Right hindlimb (tissue), 1 donor: ENCODE measurements at regions not wholly inside any gene's neighbourhood (a gene's known extent, or its start where the extent isn't known, plus 50 kb on each side); places are given as distances from the start of the nearest gene placed in this dataset.
"Not testable (repeated sequence)": the region's sequence is repeated elsewhere in the genome, so short reads cannot be mapped to it uniquely, and the experiment has no call there.

ENCODE experiments used
- DNase-seq: peaks from one replicate; pipeline ENCODE4 v3.0.0-alpha.2; 2018

DNA sequence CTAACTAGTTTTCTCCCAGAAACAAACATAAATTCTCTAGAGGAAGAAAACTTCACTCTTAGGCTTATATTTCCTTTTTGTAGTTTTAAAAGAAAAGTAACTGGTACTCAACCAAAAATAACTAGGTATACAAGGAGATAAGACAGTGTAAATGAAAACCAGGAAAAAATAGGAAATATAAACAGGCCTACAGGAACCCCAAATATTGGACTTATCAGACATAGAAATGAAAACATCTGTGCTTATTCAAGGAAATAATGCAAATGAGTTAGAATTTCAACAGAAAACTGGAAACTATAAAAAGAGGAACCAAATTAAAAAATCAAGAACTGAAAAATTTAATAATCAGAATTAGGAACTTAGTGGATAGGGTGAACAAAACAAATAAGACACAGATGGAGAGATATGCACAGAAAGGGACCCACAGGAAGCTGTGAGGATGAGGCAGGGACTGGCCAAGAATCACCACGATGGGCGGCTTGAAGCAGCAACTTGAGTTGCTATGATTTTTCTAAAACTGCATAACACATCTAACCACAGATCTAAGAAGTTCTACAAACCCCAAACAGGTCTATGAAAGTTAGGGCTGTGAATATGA lies 67.5 kb upstream of the ACTRT2 start:
- no peak for DNase-seq

DNA sequence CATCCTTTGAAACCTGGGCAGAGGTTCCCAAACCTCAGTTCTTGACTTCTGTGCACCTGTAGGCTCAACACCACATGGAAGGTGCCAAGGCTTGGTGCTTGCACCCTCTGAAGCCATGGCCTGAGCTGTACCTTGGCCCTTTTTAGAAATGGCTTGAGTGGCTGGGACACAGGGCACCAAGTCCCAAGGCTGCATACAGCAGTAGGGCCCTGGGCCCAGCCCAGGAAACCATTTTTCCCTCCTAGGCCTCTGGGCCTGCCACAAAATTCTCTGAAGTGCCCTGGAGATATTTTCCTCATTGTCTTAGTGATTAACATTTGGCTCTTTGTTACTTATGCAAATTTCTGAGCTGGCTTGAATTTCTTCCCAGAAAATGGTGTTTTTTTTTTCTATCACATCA lies 65.6 kb upstream of the ACTRT2 start:
- DNase-seq: no peak

- DNase-seq: no peak
Measured at GRCh38 chr1:2956576-2956975, 64.7 kb upstream of the ACTRT2 start.

- no peak for DNase-seq
Measured at GRCh38 chr1:2957329-2957728, 63.9 kb upstream of the ACTRT2 start.

- DNase-seq: not testable (repeated sequence)
Measured at GRCh38 chr1:2959881-2960280, 61.4 kb upstream of the ACTRT2 start.

- DNase-seq: no peak
Measured at GRCh38 chr1:2961081-2961480, 60.2 kb upstream of the ACTRT2 start.

DNA sequence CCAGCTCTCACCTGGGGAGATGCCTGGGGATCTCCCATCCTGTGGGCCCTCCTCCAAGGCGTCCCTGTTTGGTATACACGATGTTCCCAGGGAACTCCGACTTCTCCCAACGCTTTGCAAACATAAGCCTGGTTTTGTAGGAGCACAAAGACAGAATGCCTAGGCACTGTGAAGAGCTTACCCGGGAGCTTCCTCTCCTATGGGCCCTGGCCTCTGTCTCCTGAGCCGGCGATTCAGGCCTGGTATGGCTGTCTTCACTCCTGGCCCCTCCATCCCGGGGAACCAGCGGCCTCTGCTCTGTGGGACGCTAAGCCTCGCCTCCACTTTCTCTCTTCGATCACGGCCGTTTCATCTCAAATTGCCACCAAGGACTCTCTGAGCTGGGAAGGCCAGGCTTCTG lies 59.6 kb upstream of the ACTRT2 start:
- DNase-seq: no peak

GRCh38 chr1:2962061-2962460 lies 59.2 kb upstream of the ACTRT2 start:
- DNase-seq: no peak

DNA sequence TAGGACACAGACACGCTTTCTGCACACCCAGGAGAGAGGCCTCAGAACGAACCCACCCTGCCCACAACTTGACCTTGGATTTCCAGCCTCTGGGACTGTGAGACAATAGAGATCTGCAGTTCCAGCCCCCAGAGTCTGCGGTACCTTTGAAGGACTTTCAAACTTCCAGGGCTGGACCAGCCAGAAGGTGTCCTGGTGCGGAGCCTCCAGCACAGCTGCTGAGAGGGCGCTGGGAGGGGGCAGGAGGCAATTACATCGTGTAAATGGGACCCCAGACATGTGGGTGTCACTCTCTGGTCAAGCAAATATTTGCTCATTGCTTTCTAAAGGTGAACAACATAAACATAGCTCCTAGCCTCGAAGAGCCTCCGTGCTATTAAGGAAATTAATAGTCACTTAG lies 58.7 kb upstream of the ACTRT2 start:
- no peak for DNase-seq

- DNase-seq: no peak
Measured at GRCh38 chr1:2962946-2963345, 58.3 kb upstream of the ACTRT2 start.

GRCh38 chr1:2965676-2966075 lies 55.6 kb upstream of the ACTRT2 start:
- DNase-seq: no peak

DNA sequence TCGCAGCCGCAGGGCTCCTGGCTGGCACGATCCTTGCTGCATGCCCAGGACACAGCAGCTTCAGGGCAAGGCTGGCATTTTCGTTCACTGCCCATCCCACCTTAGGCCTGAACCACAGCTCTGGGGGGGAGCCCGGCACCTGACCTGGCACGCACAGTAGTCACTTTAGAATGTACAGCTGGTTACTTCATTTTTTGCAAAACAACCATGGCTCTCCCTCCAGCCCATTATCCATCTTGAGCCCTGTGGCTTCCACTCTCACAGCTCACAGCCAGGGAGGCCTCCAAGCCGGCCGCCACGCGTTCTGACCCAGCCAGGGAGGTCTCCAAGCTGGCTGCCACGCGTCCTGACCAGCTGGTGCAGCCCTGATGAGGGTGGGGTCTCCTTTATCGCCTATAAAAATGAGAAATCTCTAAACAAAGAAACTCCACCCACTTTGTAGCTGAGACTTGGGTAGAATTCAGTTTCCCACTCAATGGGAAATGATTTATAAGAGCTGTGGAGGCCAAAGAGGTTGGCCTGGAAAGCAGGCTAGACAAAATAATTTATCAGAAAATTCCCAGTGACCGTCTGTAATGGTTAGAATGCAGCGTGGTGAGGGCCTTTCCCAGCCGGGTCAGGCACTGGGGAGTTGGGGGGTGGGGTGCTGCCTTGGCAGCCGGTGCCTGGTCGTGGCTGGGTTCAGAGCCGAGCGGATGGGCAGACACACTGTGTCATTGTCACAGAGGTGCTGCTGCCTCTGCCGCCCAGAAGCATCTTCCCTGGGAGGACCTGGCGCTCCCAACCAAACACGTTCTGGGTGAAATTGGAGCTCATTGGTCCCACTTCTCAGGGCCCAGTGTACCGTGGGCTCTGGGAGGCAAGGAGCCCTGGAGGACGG lies 54.6 kb upstream of the ACTRT2 start:
- no peak for DNase-seq

DNA sequence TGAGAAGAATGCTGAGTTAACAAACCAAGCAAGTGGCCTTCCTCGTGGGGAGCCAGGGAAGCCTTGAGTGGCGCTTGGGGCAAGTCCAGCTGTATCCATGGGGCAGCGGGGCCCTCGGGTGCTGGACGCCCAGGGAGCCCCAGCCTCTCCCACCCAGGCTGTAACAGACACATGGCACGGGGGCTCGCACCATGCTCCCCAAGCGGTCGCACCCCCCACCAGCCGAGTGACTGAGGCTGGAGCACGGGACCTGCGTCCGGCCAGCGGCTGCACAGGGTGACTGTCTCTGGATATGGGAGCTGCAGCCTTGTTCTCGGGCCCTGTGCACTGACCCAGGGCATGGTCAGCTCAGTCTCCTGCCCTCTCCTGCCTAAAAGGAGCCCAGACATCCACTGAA lies 53.9 kb upstream of the ACTRT2 start:
- no peak for DNase-seq

- no peak for DNase-seq
Measured at GRCh38 chr1:2967881-2968280, 53.4 kb upstream of the ACTRT2 start.

GRCh38 chr1:2968471-2968881 lies 52.8 kb upstream of the ACTRT2 start:
- DNase-seq: no peak

DNA sequence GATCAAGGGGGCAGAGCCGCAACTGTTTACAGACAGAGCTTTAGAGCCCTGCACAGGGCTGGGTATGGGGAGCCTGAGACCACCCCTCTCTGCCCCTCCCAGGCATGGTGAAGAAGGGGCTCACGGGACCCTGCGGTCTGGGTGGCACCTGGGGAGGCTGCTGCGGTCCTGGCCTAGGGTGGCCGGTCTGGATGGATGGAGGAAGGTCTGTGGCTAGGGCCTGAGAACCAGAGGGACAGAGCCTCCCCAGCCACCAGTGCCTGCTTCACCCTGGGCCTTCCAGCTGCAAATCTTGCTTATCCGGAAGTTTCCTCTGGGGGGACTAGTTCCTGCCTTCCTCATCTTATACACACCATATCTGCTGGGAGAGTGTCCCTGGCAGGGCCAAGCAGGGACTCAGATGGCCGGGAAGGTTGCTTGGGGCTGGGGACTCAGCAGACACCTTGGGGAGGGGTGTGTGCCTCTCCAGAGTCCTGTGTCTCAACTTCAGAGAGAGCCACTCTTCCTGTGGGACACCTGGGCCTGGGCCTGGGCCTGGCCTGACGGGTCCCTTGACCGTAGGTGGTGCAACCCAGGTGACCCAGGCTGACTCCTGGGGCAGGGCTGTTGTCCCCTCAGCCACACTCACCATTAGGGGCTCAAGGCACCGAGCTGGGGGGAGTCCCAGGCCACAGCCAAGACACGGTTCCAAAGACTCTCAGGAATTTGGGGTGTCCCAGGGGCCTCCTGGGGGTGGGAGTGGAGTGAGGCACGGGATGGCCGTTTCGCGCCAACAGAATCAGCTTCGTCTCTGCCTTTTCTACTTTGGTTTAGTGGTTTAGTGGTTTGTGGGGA lies 52.0 kb upstream of the ACTRT2 start:
- DNase-seq: no peak

DNA sequence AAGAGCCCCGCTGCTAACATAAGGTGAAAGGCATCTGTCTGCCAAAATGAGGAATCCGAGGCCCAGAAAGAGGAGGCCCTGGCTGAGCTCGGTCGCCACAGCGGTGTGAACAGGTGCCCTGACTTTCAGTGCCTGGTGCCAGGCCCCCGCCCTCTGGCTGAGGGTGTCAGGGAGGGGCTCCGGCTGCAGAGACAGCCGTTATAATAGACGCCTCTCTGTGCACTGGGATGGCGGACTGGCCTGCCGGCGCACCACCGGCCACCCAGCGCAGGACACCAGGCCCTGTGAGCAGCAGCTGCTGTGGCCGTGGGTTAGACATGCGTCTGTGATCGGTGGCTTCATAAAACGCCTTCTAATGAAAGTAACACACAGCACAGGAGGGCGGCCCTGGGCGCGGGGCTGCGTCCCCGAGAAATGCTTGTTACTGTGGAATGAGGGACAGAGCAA lies 51.4 kb upstream of the ACTRT2 start:
- no peak for DNase-seq

DNA sequence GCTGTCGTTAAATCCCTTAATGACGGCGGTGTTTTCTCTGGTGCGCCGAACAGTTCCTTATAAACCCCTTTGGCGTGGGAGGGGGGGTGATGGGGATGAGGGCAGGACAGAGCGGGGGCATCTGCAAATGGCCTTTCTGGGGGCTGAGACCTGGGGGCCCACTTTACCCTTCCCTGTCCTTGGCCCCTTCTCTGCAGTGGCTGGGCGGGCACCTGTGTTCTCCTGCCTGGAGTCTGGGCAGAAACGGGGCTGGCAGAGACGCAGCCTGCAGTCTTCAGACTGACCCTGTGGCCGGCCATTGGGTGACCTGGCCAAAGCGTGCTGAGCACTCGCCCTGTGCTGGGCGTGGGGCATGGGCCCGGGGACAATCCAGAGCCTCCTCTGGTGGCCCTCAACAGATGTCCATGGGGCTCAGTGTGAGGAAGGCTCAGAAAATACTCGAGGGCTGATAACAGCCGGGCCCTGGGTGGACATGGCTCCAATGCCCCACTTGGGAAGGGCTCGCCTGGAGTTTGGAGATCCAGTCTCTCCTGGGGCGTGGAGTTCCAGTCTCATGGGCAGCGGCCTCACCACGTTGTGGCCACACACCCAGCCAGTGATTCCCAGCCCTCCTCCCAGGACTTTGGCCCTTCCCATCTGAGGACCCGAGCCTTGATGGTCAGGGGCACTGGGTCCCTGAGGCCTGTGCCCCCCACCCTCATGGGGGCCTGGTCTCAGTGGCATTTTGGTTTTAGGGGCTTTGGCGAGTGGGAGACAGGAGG lies 50.8 kb upstream of the ACTRT2 start:
- no peak for DNase-seq

- no peak for DNase-seq
Measured at GRCh38 chr1:2971101-2971501, 50.2 kb upstream of the ACTRT2 start.
